GM04503 (cell line): ENCODE measurements at regions not wholly inside any gene's neighbourhood (a gene's known extent, or its start where the extent isn't known, plus 50 kb on each side); places are given as distances from the start of the nearest gene placed in this dataset.
A peak's percentile ranks its signal among the peaks of the same experiment; 100 is the strongest.

ENCODE experiments used
- DNase-seq: peaks from one replicate; pipeline ENCODE4 v3.0.0-alpha.2; 2012; ENCODE audit warnings: low read depth

DNA sequence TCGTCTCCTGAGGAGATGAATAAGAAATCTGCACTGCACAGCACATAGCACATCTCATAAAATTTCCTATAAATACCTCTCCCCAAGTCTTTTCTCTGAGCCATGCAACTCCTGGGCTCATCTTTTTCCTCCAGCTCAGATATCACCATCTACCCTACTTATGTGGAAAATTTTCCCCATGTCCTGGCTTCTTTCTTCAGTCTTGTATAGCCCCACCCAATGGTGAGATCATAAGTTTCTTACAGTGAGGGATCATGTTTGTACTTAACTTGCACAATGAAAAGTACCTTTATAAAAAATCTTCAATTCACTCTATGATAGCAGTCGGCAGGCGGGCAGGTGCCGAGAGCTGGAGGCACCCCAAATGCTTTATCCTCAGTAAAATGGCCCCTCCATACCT, 198.6 kb upstream of the S100G start:
- no peak for DNase-seq

DNA sequence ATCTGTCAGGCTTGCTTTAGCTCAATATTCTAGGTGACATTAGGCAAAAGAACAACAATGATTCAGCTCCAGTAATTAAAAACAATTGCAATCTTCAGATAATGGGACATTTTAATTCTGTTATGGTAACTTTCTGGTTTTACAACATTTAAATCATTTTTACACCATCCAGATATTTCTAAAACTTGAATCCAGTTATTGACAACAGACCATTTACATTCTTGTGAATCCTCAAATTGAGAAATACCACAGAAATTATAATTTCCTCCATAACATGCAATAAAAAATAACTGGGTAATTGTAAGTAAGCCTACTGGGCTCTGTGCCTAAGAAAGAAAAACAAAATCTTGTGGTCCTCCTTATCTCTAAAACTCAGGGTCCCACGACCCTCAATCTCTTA, 195.0 kb upstream of the S100G start:
- no peak for DNase-seq

GRCh38 chrX:16457239-16457638, 192.7 kb upstream of the S100G start:
- peak; percentile 64 for DNase-seq

GRCh38 chrX:16458208-16458607, 191.8 kb upstream of the S100G start:
- DNase-seq: no peak

- no peak for DNase-seq
Measured at GRCh38 chrX:16459008-16459407, 190.9 kb upstream of the S100G start.

DNA sequence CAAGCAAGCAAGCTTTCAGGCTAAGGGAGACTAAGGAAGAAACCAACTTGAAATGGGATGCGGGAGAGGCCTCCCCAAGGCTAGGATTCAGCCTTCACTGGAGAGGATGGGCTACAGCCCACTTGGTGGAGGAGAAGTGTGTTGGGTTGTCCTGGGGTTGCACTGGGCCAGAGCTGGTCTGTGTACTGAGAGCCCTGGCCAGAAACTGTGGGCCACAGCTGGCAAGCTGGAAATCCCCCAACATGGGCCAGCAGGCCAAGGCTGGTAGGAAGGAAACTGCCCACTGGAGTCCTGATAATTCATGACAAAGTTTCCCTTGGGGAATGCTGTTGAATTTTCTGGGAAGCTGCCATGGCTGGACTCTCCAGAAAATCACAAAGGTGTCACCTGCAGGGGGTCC, 188.0 kb upstream of the S100G start:
- DNase-seq: no peak

DNA sequence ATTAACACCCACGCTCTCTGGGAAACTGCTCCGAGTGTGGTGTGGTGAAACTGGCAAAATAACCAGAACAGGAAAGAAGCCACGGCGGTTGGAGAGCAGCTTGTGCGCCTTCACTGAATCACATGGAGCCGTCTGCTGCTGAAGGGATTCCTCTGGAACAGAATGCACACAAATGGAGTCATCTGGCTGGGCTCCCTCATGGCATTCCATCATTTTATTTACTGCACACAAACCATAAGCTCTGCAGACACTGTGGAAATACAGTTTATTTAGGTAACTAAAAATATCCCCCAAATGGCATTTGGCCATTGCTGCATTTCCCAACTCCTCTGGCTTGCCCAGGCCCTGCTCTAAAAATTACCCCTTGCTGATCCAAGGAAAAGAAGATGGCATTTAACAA, 187.0 kb upstream of the S100G start:
- peak; percentile 78 for DNase-seq

DNA sequence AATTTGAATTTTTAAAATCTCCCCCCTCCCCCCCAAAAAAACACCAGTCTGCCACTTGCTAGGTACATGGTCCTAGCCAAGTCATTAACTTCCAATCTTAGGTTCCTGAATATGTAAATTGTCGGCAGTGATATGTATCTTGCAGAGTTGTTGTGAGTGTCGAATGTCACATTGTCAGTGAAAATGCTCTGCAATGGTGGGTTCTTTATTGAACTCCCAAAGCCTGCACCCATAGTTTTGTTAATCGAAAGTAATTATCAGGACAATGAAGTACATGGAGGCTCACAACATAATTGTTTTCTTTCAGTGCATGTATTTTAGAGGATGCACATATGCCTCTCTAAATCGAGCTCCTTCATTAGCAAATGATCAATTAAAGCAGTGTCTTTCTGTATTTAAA, 185.6 kb upstream of the S100G start:
- no peak for DNase-seq

- DNase-seq: no peak
Measured at GRCh38 chrX:16465081-16465876, 184.7 kb upstream of the S100G start.

- DNase-seq: no peak
Measured at GRCh38 chrX:16466640-16467432, 183.1 kb upstream of the S100G start.

DNA sequence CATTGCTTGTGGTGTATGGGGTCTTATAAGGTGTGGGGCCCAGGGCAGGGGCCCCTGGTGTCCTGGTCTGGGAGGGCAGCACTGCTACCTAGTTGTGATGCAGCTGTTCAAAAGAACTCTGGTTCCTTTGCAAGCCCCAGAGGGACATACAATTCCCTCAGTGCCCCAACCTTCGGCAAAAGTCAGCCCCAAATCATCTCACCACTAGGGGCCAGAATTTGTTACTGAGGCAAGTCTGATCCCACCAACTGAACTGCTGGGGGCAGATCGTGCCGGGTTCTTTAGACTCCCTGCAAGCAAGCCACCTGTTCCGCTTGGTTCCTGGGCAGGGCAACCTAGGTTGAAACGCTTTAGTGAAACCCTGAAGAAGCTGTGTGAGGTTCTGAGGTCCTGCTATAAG, 180.1 kb upstream of the S100G start:
- DNase-seq: no peak

DNA sequence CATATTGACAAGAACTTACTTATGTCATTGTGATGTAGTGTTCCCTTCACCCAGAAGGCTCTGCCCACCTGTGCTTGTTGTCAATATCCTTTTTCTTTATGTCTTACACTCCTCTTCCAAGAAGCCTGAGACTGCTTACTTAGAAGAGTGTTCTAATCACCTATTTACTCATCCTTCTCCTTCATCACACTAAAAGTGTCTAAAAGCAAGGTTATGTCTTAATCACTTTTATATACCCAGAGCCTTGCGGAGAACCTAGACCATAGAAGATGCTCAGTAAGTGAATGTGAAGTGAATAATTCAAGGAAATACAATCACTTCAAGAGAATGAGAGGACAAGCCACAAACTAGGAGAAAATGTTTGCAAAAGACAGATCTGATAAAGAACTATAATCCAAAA, 177.6 kb upstream of the S100G start:
- no peak for DNase-seq

GRCh38 chrX:16474511-16474910, 175.4 kb upstream of the S100G start:
- DNase-seq: no peak

GRCh38 chrX:16476009-16476408, 173.9 kb upstream of the S100G start:
- no peak for DNase-seq

DNA sequence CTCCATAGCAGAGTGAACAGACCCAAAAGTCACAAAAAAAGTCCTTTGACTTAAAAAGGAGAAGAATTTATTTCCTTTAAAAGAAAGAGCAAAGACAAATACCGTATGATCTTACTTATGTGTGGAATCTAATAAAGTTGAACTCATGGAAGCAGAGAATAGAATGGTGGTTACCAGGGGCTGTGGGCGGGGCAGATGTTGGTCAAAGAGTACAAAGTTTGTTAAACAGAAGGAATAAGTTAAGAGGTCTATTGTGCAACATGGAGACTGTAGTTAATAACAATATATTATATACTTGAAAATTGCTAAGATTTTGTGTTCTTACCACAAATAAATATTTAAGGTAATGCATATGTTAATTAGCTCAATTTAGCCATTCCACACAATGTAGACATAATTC, 173.3 kb upstream of the S100G start:
- no peak for DNase-seq

GRCh38 chrX:16479206-16479869, 170.6 kb upstream of the S100G start:
- DNase-seq: no peak

- no peak for DNase-seq
Measured at GRCh38 chrX:16480049-16480448, 169.9 kb upstream of the S100G start.

DNA sequence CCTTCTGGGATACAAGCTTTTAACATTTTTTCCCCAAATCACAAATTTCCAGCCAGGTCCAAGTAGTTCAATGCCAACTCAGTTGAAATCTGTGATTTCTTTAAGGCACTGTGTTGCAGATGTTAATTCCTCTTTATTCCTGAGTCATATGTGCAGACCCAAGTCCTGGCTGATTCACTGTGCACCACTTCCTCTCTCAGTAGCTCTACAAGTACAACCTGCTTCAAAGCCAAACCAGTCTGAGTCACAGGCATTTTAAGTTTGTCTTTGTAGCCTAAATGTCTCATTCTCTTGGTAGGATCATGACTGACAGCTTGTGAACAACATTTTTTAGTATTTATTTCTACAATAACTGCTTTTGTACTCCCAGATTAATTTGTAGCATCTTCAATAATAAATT, 165.6 kb upstream of the S100G start:
- DNase-seq: peak; percentile 80

GRCh38 chrX:16487620-16488385, 162.2 kb upstream of the S100G start:
- DNase-seq: no peak

DNA sequence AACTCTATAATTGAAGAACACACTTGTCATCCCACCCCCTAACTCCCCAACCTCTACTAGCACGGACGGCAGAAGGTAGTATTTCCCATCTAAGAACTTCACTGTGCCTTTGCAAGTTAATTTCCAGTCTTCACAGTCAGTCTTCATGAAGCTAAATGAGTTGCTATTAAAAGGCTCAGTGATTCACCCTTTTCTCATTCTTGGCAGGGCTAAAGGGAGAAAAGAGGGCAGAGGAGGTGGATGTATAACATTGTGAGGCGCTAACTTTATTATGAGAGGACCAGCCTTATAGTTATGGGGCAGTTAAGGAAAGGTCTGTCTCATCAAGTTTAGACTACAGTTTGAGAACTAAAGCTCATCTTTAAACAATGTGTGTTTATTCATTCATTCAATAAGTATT, 161.0 kb upstream of the S100G start:
- DNase-seq: no peak

DNA sequence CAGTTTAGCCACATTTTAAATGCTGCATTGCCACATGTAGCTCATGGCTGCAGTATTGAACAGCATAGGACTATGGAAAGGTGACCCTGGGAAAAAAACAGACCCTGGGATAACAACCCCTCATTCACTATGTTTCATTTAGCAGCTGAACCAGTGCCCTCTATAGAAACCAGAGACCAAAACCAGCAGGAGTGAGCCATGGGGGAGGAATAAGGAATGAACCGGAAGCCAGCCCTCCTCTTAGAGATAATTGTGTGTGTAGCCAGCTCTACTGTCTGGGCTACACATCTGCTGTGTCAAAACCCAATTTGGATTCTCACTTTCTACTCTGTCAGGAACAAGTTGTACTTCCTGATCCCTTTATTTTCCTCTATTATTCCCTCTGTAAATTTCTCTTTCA, 158.5 kb upstream of the S100G start:
- no peak for DNase-seq

- DNase-seq: no peak
Measured at GRCh38 chrX:16496175-16496574, 153.8 kb upstream of the S100G start.
